ENCODE measurements at regions not wholly inside any gene's neighbourhood (a gene's known extent, or its start where the extent isn't known, plus 50 kb on each side); places are given as distances from the start of the nearest gene placed in this dataset.

- TF ChIP-seq, protein P1, sequence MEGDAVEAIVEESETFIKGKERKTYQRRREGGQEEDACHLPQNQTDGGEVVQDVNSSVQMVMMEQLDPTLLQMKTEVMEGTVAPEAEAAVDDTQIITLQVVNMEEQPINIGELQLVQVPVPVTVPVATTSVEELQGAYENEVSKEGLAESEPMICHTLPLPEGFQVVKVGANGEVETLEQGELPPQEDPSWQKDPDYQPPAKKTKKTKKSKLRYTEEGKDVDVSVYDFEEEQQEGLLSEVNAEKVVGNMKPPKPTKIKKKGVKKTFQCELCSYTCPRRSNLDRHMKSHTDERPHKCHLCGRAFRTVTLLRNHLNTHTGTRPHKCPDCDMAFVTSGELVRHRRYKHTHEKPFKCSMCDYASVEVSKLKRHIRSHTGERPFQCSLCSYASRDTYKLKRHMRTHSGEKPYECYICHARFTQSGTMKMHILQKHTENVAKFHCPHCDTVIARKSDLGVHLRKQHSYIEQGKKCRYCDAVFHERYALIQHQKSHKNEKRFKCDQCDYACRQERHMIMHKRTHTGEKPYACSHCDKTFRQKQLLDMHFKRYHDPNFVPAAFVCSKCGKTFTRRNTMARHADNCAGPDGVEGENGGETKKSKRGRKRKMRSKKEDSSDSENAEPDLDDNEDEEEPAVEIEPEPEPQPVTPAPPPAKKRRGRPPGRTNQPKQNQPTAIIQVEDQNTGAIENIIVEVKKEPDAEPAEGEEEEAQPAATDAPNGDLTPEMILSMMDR (IDR thresholded peaks at IDR 0.05): peak; percentile 75
These were observed 670.5 kb downstream of the GABRG1 start for GRCh38 chr4:45453258-45453853.

GRCh38 chr4:45442466-45442865 lies 681.4 kb downstream of the GABRG1 start:
- TF ChIP-seq, protein P1 (IDR thresholded peaks at IDR 0.05): peak; percentile 63

GRCh38 chr4:45438047-45438446 lies 685.8 kb downstream of the GABRG1 start:
- TF ChIP-seq, protein P1 (IDR thresholded peaks at IDR 0.05): no peak

DNA sequence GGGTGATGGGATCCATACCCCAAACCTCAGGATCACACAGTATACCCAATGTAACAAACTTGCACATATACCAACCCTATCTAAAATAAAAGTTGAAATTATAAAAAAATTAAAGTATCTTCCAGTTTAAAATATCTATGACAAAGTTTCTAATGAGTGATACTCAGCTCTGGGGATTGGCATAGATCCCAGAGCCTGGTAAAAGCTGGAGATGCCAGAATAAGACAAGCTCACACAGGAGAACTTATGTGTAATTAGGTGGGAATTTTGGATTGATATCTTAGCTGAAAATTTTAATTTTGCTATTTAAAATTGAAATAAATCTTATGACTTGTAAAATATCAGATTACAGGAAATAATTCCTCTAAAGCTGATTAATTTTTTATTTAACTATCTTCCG lies 686.5 kb downstream of the GABRG1 start:
- TF ChIP-seq, protein P1 (IDR thresholded peaks at IDR 0.05): no peak

GRCh38 chr4:45425135-45425534 lies 698.7 kb downstream of the GABRG1 start:
- TF ChIP-seq, protein P1 (IDR thresholded peaks at IDR 0.05): no peak

DNA sequence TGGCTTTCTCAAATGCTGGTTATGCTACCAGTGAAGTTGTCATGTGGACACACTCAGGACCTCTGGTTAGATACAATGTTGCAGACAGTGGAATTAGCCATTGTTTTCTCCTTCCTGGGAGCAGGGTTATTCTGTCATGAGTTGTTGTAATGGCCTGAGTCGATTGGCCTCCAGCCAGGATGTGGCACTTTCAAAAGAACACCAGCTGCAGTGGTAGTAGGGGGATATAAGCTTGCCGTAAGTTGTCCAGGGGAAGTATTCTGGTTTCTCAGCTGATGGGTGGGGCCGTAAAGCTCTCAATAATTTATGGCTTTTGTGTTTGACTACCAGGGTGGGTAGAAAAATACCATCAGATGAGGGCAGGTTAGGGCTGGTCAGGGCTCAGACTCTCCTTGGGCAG lies 697.5 kb upstream of the GNPDA2 start:
- TF ChIP-seq, protein P1 (IDR thresholded peaks at IDR 0.05): no peak

DNA sequence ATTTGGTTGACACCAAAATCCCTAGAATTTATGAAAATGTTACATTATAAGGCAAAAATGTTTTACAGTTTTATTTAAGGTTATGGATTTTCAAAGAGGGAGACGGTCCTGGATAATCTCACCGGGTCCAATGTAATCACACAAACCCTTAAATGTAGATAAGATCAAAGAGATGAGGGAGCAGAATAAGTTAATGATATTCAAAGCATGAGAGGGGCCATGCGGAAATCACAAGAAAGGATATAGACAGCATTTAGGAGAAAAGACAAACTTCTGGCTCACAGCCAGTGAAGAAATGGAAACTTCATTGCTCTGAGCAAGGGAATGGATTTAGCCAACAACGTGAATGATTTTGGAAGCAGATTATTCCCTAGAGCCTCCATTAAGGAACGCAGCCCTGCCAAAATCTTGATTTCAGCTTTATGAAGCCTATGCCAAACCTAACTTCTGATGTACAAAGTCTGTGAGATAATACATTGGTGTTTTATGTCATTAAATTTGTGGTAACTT lies 684.4 kb upstream of the GNPDA2 start:
- TF ChIP-seq, protein P1 (IDR thresholded peaks at IDR 0.05): no peak

GRCh38 chr4:45409536-45409935 lies 683.2 kb upstream of the GNPDA2 start:
- TF ChIP-seq, protein P1 (IDR thresholded peaks at IDR 0.05): no peak
